ENCODE measurements at regions not wholly inside any gene's neighbourhood (a gene's known extent, or its start where the extent isn't known, plus 50 kb on each side); places are given as distances from the start of the nearest gene placed in this dataset.
A peak's percentile ranks its signal among the peaks of the same experiment; 100 is the strongest.

GRCh38 chr5:68720884-68721610 is 372.8 kb upstream of the SLC30A5 start (continued):
- TF ChIP-seq MEIS2 (IDR thresholded peaks at IDR 0.05; ENCODE audit: partially characterized antibody): no peak
- no peak for TF ChIP-seq ZNF408 (CRISPR knock-in tag; IDR thresholded peaks at IDR 0.05; ENCODE audit: low read depth)
- TF ChIP-seq ETV5 (CRISPR knock-in tag; IDR thresholded peaks at IDR 0.05; ENCODE audit: low read depth): no peak
- no peak for TF ChIP-seq THAP7 (CRISPR knock-in tag; IDR thresholded peaks at IDR 0.05)
- no peak for TF ChIP-seq FOSL1 (tag; conservative IDR thresholded peaks at IDR 0.05)
- no peak for TF ChIP-seq THRAP3 (IDR thresholded peaks at IDR 0.05; ENCODE audit: borderline replicate concordance)

- Histone ChIP-seq H3K4me3 (no peak overlapping the region), H2AFZ (ENCODE audit: low read depth, low read length) (no peak overlapping the region), H4K20me1 (replicated peaks; ENCODE audit: control insufficient read depth, insufficient read depth, low read length) (no peaks in the 10 kb centered on the region), H3K9ac (ENCODE audit: insufficient read depth in 1 of 2, low read depth in 2 of 2, low read length in 2 of 2) (no peak overlapping the region), H3K79me2 (ENCODE audit: control insufficient read depth, insufficient read depth, low read length) (no peaks in the 10 kb centered on the region), H3K9me1 (ENCODE audit: control insufficient read depth, insufficient read depth, low read length) (no peaks in the 10 kb centered on the region), H3K4me2 (ENCODE audit: insufficient read depth, low read length) (no peak overlapping the region), H3K36me3 (ENCODE audit: control insufficient read depth, insufficient read depth, low read length) (no peaks in the 10 kb centered on the region), H3K27ac (ENCODE audit: extremely low read depth, low read depth, low read length) (no peak overlapping the region), H3K9me3 (replicated peaks; ENCODE audit: control insufficient read depth, insufficient read depth, low read depth, low read length) (no peaks in the 10 kb centered on the region), H3K4me1 (replicated peaks in 1 of 2; ENCODE audit: control insufficient read depth in 2 of 2, insufficient read depth in 2 of 2, low read length in 2 of 2) (no peaks in the 10 kb centered on the region), H3K27me3 (ENCODE audit: control insufficient read depth in 2 of 2, insufficient read depth in 2 of 2, low read length in 2 of 2) (peaks cover 0 to 3% of the 10 kb centered on the region in 2 experiments; a peak in 2 of 5 replicates)
- intact Hi-C loops (cut with micrococcal nuclease): no loop called here
- FAIRE-seq (no peak), DNase-seq (ENCODE audit: extremely low read depth in 1 of 4, low spot score in 3 of 4) (peak in 1 of 4 experiments; percentile 13), ATAC-seq (peak; percentile 51; the same call in 2 of the 3 replicates)
- ChIA-PET POLR2A (interaction anchor here (1.5 kb wide), 1 partner anchor 11 kb away, joined by 3 read pairs; no protein-coding TSS in a partner anchor), CTCF (ENCODE audit: low intra/inter-chr PET ratio) (no interaction called here)
- peak in 1 of 3 experiments; percentile 18; a peak in 1 of 6 replicates for TF ChIP-seq CTCF (IDR thresholded peaks at IDR 0.05 in 2 of 3, conservative IDR thresholded peaks at IDR 0.05 in 1 of 3; ENCODE audit: insufficient read depth in 2 of 3, low read depth in 1 of 3, low read length in 3 of 3)
- TF ChIP-seq ZNF184 (CRISPR knock-in tag; IDR thresholded peaks at IDR 0.05): no peak
- no peak for TF ChIP-seq CHCHD3 (CRISPR knock-in tag; IDR thresholded peaks at IDR 0.05)
- in situ Hi-C loops (cut with MboI): no loop called here
- no TSS peak for BruUV-seq (replicated peaks)
- WGBS (ENCODE audit: insufficient coverage, low coverage, missing lambda C conversion rate): 20% methylated on average over 7 of the region's 7 CpGs
Observed at GRCh38 chr5:68722357-68722756, 371.5 kb upstream of the SLC30A5 start.

All from K562 (cell line).